Endothelial cell of umbilical vein (primary cell): ENCODE measurements at regions not wholly inside any gene's neighbourhood (a gene's known extent, or its start where the extent isn't known, plus 50 kb on each side); places are given as distances from the start of the nearest gene placed in this dataset.

Experiments
- BruUV-seq: library from RNA; stranded (reverse); fragments of 400-500 nt; replicated peaks from 2 replicates; lab custom pipeline; 2021; lab: Mats Ljungman, UMichigan
- CTCF ChIA-PET: fragments of 300-600, 350-600 bp; sonication (Branson Sonifier 250); formaldehyde crosslinking; loops from one replicate; lab custom pipeline; 2021; ENCODE audit warnings: antibody characterized with exemption, inconsistent platforms; lab: Charles Lee
- POLR2A ChIA-PET: fragments of 300-600, 350-600 bp; sonication (Branson Sonifier 250); formaldehyde crosslinking; loops from one replicate; lab custom pipeline; 2021; ENCODE audit warnings: antibody characterized with exemption, inconsistent platforms; lab: Charles Lee
- DNase-seq: peaks from one replicate; pipeline ENCODE4 v3.0.0-alpha.2; 2011; ENCODE audit warnings: low read depth, low spot score
- FAIRE-seq: peaks from 2 replicates; lab custom pipeline; 2011; peaks lifted over from hg19 to GRCh38; lab: Jason Lieb, UNC
- H2AFZ ChIP-seq: 2 replicates; pipeline ENCODE4 v1.6.0; 2012; ENCODE audit warnings: low read depth, low read length, control low read depth, inconsistent platforms
- H3K27ac ChIP-seq: 2 replicates; pipeline ENCODE4 v1.5.1; 2011; ENCODE audit warnings: low read depth, mild to moderate bottlenecking, control low read depth, low read length, moderate library complexity; ENCODE audit not compliant: insufficient read depth
- H3K27me3 ChIP-seq, 2 experiments: 2 replicates each; pipeline versions ENCODE4 v1.6.0 to v1.6.1; 2011; ENCODE audit warnings: low read length in 2 of 2, mixed read lengths in 1 of 2; ENCODE audit not compliant: control insufficient read depth in 2 of 2, insufficient read depth in 2 of 2
- H3K36me3 ChIP-seq, 2 experiments: 2 replicates in 1 of 2; 3 replicates in 1 of 2; pipeline ENCODE4 v1.5.1; 2011; ENCODE audit warnings: low read length in 2 of 2, mild to moderate bottlenecking in 1 of 2, moderate library complexity in 1 of 2; ENCODE audit not compliant: control insufficient read depth in 2 of 2, insufficient read depth in 2 of 2; ENCODE audit errors: extremely low read depth in 1 of 2
- H3K4me1 ChIP-seq: 3 replicates; pipeline ENCODE4 v1.5.1; 2011; ENCODE audit warnings: mild to moderate bottlenecking, low read length; ENCODE audit not compliant: control insufficient read depth, insufficient read depth; ENCODE audit errors: extremely low read depth
- H3K4me2 ChIP-seq: 2 replicates; pipeline ENCODE4 v1.6.1; 2011; ENCODE audit warnings: low read length, control low read depth, mixed read lengths; ENCODE audit not compliant: insufficient read depth
- H3K4me3 ChIP-seq, 3 experiments: fragments of 200-600 bp in 1 of 3; sonication (generic), shearing (Covaris generic) in 1 of 3; replicated peaks in 1 of 3; 2 replicates each; pipeline ENCODE4 v1.5.1; 2011 to 2016; ENCODE audit warnings: control low read depth in 3 of 3, low read length in 3 of 3, mild to moderate bottlenecking in 2 of 3, inconsistent platforms in 1 of 3, low read depth in 1 of 3, moderate library complexity in 1 of 3; ENCODE audit not compliant: insufficient read depth in 1 of 3
- H3K79me2 ChIP-seq: 2 replicates; pipeline ENCODE4 v1.6.0; 2012; ENCODE audit warnings: low read length, inconsistent platforms; ENCODE audit not compliant: control insufficient read depth, insufficient read depth
- H3K9ac ChIP-seq: replicated peaks from 2 replicates; pipeline ENCODE3; 2011; ENCODE audit warnings: low read length, control low read depth; ENCODE audit not compliant: insufficient read depth; ENCODE audit errors: extremely low read depth
- H3K9me1 ChIP-seq: replicated peaks from 3 replicates; pipeline ENCODE4 v1.6.0; 2011; ENCODE audit warnings: mild to moderate bottlenecking, low read length; ENCODE audit not compliant: control insufficient read depth, insufficient read depth; ENCODE audit errors: extremely low read depth
- H3K9me3 ChIP-seq: replicated peaks from 2 replicates; pipeline ENCODE4 v1.5.1; 2012; ENCODE audit warnings: low read length, inconsistent platforms; ENCODE audit not compliant: control insufficient read depth, insufficient read depth
- H4K20me1 ChIP-seq: replicated peaks from 2 replicates; pipeline ENCODE3; 2011; ENCODE audit warnings: mild to moderate bottlenecking, low read length; ENCODE audit not compliant: control insufficient read depth, insufficient read depth; ENCODE audit errors: extremely low read depth
- EZH2 ChIP-seq: IDR thresholded peaks from 2 replicates; pipeline ENCODE4 v1.6.1; 2012; ENCODE audit warnings: borderline replicate concordance, low read depth, mild to moderate bottlenecking, moderate library complexity, low read length, inconsistent platforms; ENCODE audit not compliant: severe bottlenecking
- FOS ChIP-seq: IDR thresholded peaks from 2 replicates; pipeline ENCODE4 v1.6.1; 2011; ENCODE audit warnings: mild to moderate bottlenecking, low read length, moderate library complexity, borderline replicate concordance; ENCODE audit not compliant: insufficient read depth
- GATA2 ChIP-seq: IDR thresholded peaks from 2 replicates; pipeline ENCODE4 v1.7.0; 2011; ENCODE audit warnings: low read depth, mild to moderate bottlenecking, moderate library complexity, mixed read lengths, low read length; ENCODE audit not compliant: insufficient read length, insufficient read depth
- JUN ChIP-seq: IDR thresholded peaks from 2 replicates; pipeline ENCODE4 v1.6.1; 2011; ENCODE audit warnings: borderline replicate concordance, low read depth; ENCODE audit not compliant: insufficient read length, insufficient read depth
- MYC ChIP-seq: IDR thresholded peaks from one replicate; pipeline ENCODE4 v1.6.1; 2011; ENCODE audit warnings: mild to moderate bottlenecking, low read depth, low read length
- POLR2A ChIP-seq: IDR thresholded peaks from 2 replicates; pipeline ENCODE4 v1.6.1; 2012; ENCODE audit warnings: low read depth, mild to moderate bottlenecking, control low read depth, low read length
- POLR2AphosphoS5 ChIP-seq: IDR thresholded peaks from 2 replicates; pipeline ENCODE4 v1.6.1; 2012; ENCODE audit warnings: low read depth, mild to moderate bottlenecking, control low read depth, low read length, moderate library complexity; ENCODE audit not compliant: insufficient read depth
- dilution Hi-C: fragments of 300-500 bp; cut with MboI; formaldehyde crosslinking; loops from one replicate; pipeline ENCODE4 v1.15.0; 2019; ENCODE audit warnings: low sequenced_read_pairs; ENCODE audit not compliant: extremely low pct_ligation_motif_present
- intact Hi-C: fragments of 100-400 bp; cut with micrococcal nuclease; formaldehyde crosslinking; loops from one replicate; pipeline ENCODE4 v1.10.0; 2022
- TF ChIP-seq, protein P1 (sequence below), 2 donors: IDR thresholded peaks; 1 replicate in 1 of 2; 2 replicates in 1 of 2; pipeline ENCODE4 v1.5.1; 2011; ENCODE audit warnings: low read length in 2 of 2, mild to moderate bottlenecking in 2 of 2, moderate library complexity in 2 of 2, control low read depth in 1 of 2, inconsistent platforms in 1 of 2, low read depth in 1 of 2; ENCODE audit not compliant: insufficient read depth in 1 of 2; ENCODE audit errors: extremely low read depth in 1 of 2
- TF ChIP-seq, protein P2 (sequence below): IDR thresholded peaks from 2 replicates; pipeline ENCODE4 v1.6.1; 2011; ENCODE audit not compliant: insufficient read depth, insufficient read length

DNA sequence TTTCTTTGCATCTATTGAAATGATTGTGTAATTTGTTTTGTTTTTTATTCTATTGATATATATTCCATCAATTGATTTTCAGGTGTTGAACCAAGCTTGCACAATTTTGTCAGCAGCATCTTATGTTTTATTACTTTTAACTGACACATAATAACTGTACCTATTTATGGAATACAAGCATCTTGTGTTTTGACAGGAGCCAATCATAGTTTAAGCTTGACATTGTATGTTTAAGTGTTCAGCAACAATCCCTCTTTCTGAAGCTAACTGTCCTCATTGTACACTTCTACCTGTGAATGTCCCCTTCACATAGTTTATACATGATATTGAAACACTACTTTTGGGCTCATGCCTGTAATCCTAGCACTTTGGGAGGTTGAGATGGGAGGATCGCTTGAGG, 1017.6 kb upstream of the GYPC start:
- H3K9me3 ChIP-seq = peaks cover 3% of the 10 kb centered on the region
- no peak overlapping the region for H3K9ac ChIP-seq
- intact Hi-C loops = no loop called here
- H4K20me1 ChIP-seq = no peaks in the 10 kb centered on the region
- TF ChIP-seq, protein P1, sequence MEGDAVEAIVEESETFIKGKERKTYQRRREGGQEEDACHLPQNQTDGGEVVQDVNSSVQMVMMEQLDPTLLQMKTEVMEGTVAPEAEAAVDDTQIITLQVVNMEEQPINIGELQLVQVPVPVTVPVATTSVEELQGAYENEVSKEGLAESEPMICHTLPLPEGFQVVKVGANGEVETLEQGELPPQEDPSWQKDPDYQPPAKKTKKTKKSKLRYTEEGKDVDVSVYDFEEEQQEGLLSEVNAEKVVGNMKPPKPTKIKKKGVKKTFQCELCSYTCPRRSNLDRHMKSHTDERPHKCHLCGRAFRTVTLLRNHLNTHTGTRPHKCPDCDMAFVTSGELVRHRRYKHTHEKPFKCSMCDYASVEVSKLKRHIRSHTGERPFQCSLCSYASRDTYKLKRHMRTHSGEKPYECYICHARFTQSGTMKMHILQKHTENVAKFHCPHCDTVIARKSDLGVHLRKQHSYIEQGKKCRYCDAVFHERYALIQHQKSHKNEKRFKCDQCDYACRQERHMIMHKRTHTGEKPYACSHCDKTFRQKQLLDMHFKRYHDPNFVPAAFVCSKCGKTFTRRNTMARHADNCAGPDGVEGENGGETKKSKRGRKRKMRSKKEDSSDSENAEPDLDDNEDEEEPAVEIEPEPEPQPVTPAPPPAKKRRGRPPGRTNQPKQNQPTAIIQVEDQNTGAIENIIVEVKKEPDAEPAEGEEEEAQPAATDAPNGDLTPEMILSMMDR (IDR thresholded peaks at IDR 0.05; ENCODE audit: extremely low read depth in 1 of 2, insufficient read depth in 1 of 2, low read depth in 1 of 2, low read length in 2 of 2) = no peak
- TF ChIP-seq, protein P2, sequence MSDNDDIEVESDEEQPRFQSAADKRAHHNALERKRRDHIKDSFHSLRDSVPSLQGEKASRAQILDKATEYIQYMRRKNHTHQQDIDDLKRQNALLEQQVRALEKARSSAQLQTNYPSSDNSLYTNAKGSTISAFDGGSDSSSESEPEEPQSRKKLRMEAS = no peak
- no peak for TF ChIP-seq JUN
- FAIRE-seq (no peak), DNase-seq (no peak)
- no peaks in the 10 kb centered on the region for H3K79me2 ChIP-seq
- dilution Hi-C loops = no loop called here
- no peak overlapping the region for H2AFZ ChIP-seq
- ChIA-PET CTCF (no interaction called here), POLR2A (no interaction called here)
- H3K4me2 ChIP-seq = no peak overlapping the region
- H3K27ac ChIP-seq = no peak overlapping the region
- H3K27me3 ChIP-seq = no peaks in the 10 kb centered on the region
- no peaks in the 10 kb centered on the region for H3K9me1 ChIP-seq
- H3K36me3 ChIP-seq = no peaks in the 10 kb centered on the region
- BruUV-seq = no TSS peak
- H3K4me3 ChIP-seq = no peak overlapping the region
- no peaks in the 10 kb centered on the region for H3K4me1 ChIP-seq

DNA sequence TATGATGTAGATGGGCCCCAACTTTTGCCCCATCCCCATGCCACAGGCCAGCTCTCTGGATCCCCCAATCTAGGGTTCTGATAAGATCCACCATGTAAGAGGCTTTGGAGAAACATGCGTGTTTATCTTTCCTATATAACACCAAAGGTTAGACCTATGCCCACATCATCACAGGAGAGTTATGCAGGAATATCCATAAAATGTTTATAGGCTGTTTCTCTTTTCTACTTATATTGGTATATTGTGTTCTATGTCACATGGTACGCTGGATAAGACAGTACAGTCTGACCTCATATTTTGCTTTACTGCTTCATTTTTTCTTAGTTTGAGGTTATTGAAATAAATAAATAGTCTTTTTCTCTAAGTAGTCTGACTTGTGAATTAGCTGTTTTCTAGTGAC, 1013.9 kb upstream of the GYPC start:
- Histone ChIP-seq H3K9me1 (no peaks in the 10 kb centered on the region), H3K4me2 (no peak overlapping the region), H3K27ac (no peak overlapping the region), H4K20me1 (no peaks in the 10 kb centered on the region), H3K79me2 (no peaks in the 10 kb centered on the region), H3K36me3 (no peaks in the 10 kb centered on the region), H3K9me3 (no peaks in the 10 kb centered on the region), H3K9ac (no peak overlapping the region), H3K27me3 (no peaks in the 10 kb centered on the region), H3K4me1 (no peaks in the 10 kb centered on the region), H3K4me3 (no peak overlapping the region), H2AFZ (no peak overlapping the region)
- DNase-seq = no peak
- POLR2A ChIA-PET = no interaction called here
- dilution Hi-C loops = no loop called here
- FAIRE-seq = no peak
- CTCF ChIA-PET = interaction anchor here (1.4 kb wide), 1 partner anchor 10 kb away, joined by 3 read pairs; no protein-coding TSS in a partner anchor
- intact Hi-C loops = no loop called here
- TF ChIP-seq GATA2 (no peak), JUN (no peak), POLR2AphosphoS5 (no peak), EZH2 (no peak), FOS (no peak), MYC (no peak), POLR2A (no peak)
- TF ChIP-seq, protein P1 (IDR thresholded peaks at IDR 0.05; ENCODE audit: extremely low read depth in 1 of 2, insufficient read depth in 1 of 2, low read depth in 1 of 2, low read length in 2 of 2) = no peak
- TF ChIP-seq, protein P2 = no peak
- BruUV-seq = no TSS peak
